GM19025 (cell line): ENCODE measurements at regions not wholly inside any gene's neighbourhood (a gene's known extent, or its start where the extent isn't known, plus 50 kb on each side); places are given as distances from the start of the nearest gene placed in this dataset.

Experiments
- ATAC-seq: cut with Tn5 transposase; IDR thresholded peaks from one replicate; pipeline ENCODE4 v1.9.1; 2021; ENCODE audit warnings: mild to moderate bottlenecking, low read depth, moderate library complexity; ENCODE audit not compliant: unreplicated experiment

DNA sequence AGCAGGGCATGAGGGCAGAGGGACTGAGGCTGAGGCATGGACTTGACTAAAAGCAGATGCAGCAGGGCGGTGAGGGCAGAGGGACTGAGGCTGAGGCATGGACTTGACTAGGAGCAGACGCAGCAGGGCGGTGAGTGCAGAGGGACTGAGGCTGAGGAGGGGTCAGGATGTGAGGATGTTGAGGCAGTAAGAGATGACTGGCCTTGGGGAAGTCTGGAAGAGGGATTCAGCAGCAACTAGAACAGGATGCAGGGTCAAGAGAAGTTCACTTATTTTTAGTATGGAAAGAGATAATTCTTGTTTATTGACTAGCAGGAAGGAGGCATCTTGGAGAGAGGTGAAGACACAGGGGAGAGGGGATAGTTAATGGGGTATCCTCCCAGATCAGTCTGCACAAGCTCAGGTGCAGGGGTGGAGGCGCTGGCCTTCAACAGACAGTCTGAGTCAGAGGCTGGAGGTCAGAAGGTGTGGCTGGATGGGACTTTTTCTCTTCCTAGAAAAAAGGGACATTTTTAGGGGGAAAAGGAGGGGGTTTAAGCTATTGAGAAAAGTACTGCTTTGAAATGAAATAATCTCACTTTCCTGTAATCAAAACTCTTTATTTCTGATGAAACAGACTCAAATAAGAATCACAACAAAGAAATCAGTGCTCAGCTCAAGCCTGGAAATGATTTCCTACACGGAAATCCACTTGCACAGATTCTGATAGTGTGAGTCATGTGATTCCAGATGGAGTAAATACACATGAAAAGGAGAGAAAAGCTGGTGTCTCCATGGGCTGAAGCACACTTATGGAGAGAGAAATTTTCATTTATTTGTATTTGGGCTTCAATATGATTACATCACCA lies 130.9 kb downstream of the PALM2AKAP2 start:
- ATAC-seq = no peak

DNA sequence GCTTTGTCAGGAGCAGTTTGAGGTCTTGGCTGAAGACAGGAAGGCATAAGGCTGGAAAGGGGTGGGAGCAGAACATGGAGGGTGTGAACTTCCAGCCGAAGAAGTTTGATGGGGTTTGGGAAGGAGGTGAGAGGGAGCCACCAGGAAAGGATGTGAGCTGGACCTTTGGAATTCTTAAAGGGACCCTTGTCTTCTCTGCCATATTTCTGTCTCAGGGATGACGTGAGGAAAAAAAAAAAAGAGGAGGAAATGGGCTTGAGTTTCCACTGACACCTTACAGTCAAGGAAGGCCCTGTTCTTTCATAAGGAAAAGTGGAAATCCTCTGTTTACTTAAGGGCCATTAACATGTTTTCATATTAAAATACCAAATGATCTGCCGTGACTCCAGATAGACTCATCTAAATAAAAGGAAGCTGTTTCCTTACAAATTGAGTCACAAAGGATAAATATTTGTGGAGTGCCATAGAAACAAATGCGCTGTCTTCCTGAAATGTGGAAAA lies 132.1 kb downstream of the PALM2AKAP2 start:
- ATAC-seq = no peak

DNA sequence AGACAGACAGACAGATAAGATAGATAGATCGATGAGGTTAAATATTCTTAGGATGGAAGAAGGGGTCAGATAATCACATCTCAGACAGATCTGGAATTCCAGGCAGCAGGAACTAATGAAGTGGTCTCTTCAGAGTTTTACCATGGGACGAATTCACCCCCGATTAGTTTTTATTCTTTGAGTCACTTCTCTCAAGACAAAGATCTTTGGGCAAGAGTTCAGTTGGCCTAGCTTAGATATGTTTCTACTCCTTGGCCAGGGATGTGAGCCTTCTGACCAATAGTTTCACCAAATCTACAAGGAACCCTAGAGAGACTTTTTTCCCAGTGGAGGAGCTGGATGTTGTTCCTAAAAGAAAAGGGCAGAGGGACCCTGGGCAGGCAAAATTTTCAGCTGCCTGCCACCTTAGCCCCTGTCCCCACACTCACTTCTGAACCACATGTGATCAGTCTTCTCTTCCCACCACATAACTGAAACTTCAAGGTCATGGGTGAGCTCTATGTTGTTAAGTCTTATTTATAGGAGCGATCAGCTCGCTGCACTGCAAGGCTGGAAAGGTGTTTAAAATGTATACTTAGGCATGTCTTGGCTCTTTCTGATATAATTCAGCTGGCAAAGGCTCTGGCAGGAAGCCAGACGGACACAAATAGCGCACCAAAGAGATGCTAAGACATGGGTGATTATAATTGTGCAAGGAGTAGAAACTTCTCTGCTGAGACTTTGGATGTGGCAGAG lies 132.9 kb downstream of the PALM2AKAP2 start:
- ATAC-seq = no peak

GRCh38 chr9:109913461-109913810 lies 133.4 kb downstream of the PALM2AKAP2 start:
- ATAC-seq = no peak

- no peak for ATAC-seq
Measured at GRCh38 chr9:109914280-109915027, 134.5 kb downstream of the PALM2AKAP2 start.

DNA sequence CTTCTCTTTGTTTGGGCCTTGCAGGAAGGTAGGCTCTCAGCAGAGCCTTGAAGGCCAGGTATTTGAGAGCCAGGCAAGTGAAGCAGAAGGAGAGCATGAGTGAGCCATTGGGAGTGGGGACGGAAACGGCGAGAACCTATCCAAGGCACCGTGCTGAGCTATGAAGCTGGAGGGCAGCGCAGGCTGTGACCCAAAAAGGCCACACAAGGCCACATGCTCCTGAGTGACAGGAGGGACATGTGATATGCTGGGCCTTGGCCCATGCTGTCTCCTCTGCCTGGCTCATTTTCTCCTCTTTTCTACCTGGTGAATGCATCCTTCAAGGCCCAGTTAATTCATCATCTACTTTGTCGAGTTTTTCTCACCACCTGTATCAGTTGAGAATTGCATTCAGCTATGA lies 136.3 kb downstream of the PALM2AKAP2 start:
- no peak for ATAC-seq

GRCh38 chr9:109918339-109919163 lies 138.6 kb downstream of the PALM2AKAP2 start:
- peak; percentile 48 for ATAC-seq

DNA sequence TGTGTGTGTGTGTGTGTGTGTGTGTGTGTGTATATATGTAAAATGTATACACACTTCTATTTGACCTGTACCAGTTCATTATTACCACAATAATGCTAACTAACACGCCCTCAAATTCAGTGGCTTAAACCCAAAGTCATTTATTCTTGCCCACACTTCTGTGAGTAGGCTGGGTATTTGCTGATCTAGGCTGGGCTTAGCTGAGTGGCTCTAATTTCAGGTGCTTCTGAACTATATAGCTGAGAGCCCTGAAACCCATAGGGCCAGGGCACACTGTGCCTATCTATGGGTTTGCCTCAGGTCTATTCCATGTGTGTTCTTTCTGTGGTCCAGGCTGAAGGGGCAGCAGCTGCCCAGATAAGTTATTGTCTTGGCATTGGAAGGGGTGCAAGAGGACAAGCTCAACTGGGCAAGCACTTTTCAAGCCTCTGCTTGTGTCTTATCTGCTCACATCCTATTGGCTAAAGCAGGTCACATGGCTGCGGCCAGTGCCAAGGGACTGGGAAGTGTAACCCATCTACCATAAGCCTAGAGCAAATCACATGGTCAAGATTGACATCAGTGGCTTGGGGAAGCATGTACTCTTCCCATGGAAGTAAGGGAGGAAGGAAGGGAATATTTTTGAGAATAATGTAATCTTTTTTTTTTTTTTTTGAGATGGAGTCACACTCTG lies 139.9 kb downstream of the PALM2AKAP2 start:
- no peak for ATAC-seq

GRCh38 chr9:109922617-109923470 lies 142.8 kb downstream of the PALM2AKAP2 start:
- no peak for ATAC-seq

DNA sequence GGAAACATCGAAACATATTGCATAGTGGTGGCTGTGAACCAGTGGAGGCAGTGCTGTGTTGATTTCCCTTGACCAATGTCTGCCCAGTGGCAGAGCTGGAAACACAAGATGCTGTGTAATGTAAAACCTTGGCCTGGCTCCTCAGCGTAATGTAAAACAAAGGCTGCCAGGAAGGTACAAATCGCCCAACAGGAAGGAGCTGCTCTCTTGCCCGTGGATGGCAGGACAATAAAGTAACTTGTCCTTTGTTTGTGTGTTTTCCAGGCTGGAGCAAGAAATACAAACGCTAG lies 143.4 kb downstream of the PALM2AKAP2 start:
- ATAC-seq = no peak

GRCh38 chr9:109923806-109924205 lies 143.8 kb downstream of the PALM2AKAP2 start:
- ATAC-seq = no peak

- no peak for ATAC-seq
Measured at GRCh38 chr9:109925799-109926198, 145.8 kb downstream of the PALM2AKAP2 start.

GRCh38 chr9:109926421-109926869 lies 146.4 kb downstream of the PALM2AKAP2 start:
- no peak for ATAC-seq

DNA sequence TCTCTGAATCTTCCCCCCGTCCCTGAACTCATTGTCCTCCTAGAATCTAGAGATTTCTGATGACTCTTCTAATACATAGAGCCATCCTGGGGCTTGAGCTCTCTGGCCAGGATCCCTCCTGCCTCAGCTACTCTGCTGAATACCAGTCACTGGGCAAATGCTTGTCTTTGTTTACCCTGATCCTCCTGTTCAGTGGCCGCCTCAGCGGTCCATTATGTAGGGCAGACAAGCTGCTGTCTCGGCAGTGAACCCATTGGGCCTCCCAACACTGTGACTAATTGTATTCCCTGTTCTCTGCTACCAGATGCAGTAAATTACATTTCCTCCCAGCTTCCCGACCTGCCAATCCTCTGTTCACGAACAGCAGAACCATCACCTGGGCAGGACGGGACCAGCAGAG lies 151.6 kb downstream of the PALM2AKAP2 start:
- ATAC-seq = no peak

GRCh38 chr9:109934136-109934856 lies 154.3 kb downstream of the PALM2AKAP2 start:
- ATAC-seq = no peak

GRCh38 chr9:109934857-109935215 lies 154.8 kb downstream of the PALM2AKAP2 start:
- no peak for ATAC-seq

DNA sequence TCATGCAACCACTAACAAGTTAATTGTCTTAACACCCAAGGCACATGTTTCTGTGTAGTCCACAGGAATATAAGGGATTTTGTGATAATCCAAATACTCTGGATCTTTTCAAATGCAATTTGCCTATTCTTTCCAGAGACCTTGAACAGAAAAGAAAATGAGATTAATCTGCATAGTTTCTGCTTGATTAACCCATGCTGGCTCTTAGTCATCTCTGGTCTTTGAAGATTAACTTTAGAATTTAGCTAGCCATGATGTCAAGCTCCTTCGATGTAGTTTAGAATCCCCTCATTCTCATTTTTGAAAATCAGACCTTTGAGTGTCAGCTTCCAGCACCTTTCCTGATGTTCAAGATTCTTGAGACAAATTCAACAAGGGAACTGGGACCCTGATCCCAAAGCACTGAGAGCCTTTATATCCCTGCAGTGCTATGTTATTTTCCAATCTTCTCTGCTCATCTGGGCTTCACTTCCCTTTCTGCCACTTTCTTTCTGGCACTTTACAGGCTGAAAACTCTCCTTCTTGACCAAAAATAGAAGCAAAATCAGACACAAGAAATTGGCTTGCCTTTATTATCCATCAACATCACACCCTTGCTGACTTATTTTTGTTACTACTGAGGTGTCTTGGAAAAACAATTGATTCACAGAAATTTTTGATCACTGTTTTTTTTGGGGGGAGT lies 155.5 kb downstream of the PALM2AKAP2 start:
- ATAC-seq = no peak
